HCT116 (cell line): ENCODE measurements at regions not wholly inside any gene's neighbourhood (a gene's known extent, or its start where the extent isn't known, plus 50 kb on each side); places are given as distances from the start of the nearest gene placed in this dataset.

Experiments
- ATAC-seq: fragments of 200-7000 bp; cut with Tn5 transposase; 2 replicates; pipeline ENCODE4 v1.9.1; 2020; ENCODE audit warnings: mild to moderate bottlenecking, moderate library complexity
- BruUV-seq: library from RNA; stranded (reverse); fragments of 400-500 nt; replicated peaks from 2 replicates; lab custom pipeline; 2021; lab: Mats Ljungman, UMichigan
- CTCF ChIA-PET: fragments of 300-600 bp; sonication (Branson Sonifier 250); formaldehyde crosslinking; loops from one replicate; lab custom pipeline; 2021; ENCODE audit warnings: antibody characterized with exemption; lab: Charles Lee
- POLR2A ChIA-PET: fragments of 300-600, 350-600 bp; sonication (Branson Sonifier 250); formaldehyde crosslinking; loops from one replicate; lab custom pipeline; 2021; ENCODE audit warnings: antibody characterized with exemption; lab: Charles Lee
- RAD21 ChIA-PET, 2 experiments: fragments of 300-600 bp; sonication (Branson Sonifier 250); formaldehyde crosslinking; loops; one replicate each; lab custom pipeline; 2023; ENCODE audit warnings: low total read pairs in 2 of 2; ENCODE audit not compliant: uncharacterized antibody in 2 of 2, unreplicated experiment in 2 of 2, low non-redundant PET in 1 of 2; lab: Charles Lee
- DNase-seq: peaks from one replicate; pipeline ENCODE4 v3.0.0-alpha.2; 2010; ENCODE audit warnings: low read depth, low spot score
- H2AFZ ChIP-seq: fragments of 200-600 bp; shearing (Covaris generic), sonication (generic); 2 replicates; pipeline ENCODE4 v1.6.1; 2017; ENCODE audit warnings: low read depth, mixed run types, mixed read lengths, antibody characterized with exemption, low read length; ENCODE audit not compliant: poor library complexity, severe bottlenecking
- H3K27ac ChIP-seq: 2 replicates; pipeline ENCODE4 v1.5.1; 2012; ENCODE audit warnings: low read depth, low read length
- H3K27me3 ChIP-seq: fragments of 200-600 bp; sonication (generic); 2 replicates; pipeline ENCODE4 v1.6.1; 2016; ENCODE audit warnings: mixed run types, low read length, mixed read lengths; ENCODE audit not compliant: insufficient read depth
- H3K36me3 ChIP-seq, 2 experiments: fragments of 200-500 bp in 1 of 2; fragments of 200-600 bp in 1 of 2; sonication (Bioruptor generic) in 1 of 2; sonication (generic) in 1 of 2; 2 replicates each; pipeline versions ENCODE4 v1.5.1 to v1.6.1; 2014 to 2016; ENCODE audit warnings: low read length in 2 of 2, inconsistent platforms in 1 of 2, mixed read lengths in 1 of 2, mixed run types in 1 of 2; ENCODE audit not compliant: insufficient read depth in 2 of 2, control insufficient read depth in 1 of 2
- H3K4me1 ChIP-seq, 2 experiments: fragments of 200-600 bp in 1 of 2; sonication (generic) in 1 of 2; 2 replicates each; pipeline versions ENCODE4 v1.5.1 to v1.6.1; 2012 to 2017; ENCODE audit warnings: low read length in 2 of 2, inconsistent platforms in 1 of 2, mild to moderate bottlenecking in 1 of 2, mixed read lengths in 1 of 2, mixed run types in 1 of 2, moderate library complexity in 1 of 2; ENCODE audit not compliant: insufficient read depth in 2 of 2, control insufficient read depth in 1 of 2
- H3K4me2 ChIP-seq: fragments of 200-600 bp; sonication (generic); 2 replicates; pipeline ENCODE4 v1.6.1; 2017; ENCODE audit warnings: mixed run types, low read length, mixed read lengths
- H3K4me3 ChIP-seq, 2 experiments: fragments of 200-600 bp in 1 of 2; sonication (generic) in 1 of 2; replicated peaks in 1 of 2; 2 replicates each; pipeline ENCODE4 v1.5.1; 2011 to 2016; ENCODE audit warnings: low read length in 2 of 2, control low read depth in 1 of 2, low read depth in 1 of 2, mild to moderate bottlenecking in 1 of 2, mixed read lengths in 1 of 2, mixed run types in 1 of 2
- H3K79me2 ChIP-seq: fragments of 200-600 bp; sonication (generic); 2 replicates; pipeline ENCODE4 v1.6.1; 2017; ENCODE audit warnings: mild to moderate bottlenecking, mixed run types, low read length, moderate library complexity, mixed read lengths; ENCODE audit not compliant: insufficient read depth
- H3K9ac ChIP-seq: fragments of 200-600 bp; sonication (generic); 2 replicates; pipeline ENCODE4 v1.6.1; 2016; ENCODE audit warnings: low read length, mixed read lengths
- H3K9me2 ChIP-seq: fragments of 200-600 bp; sonication (generic), shearing (Covaris generic); 2 replicates; pipeline ENCODE4 v1.6.1; 2017; ENCODE audit warnings: mixed run types, mild to moderate bottlenecking, moderate library complexity; ENCODE audit not compliant: insufficient read depth
- H3K9me3 ChIP-seq, 2 experiments: fragments of 200-500 bp in 1 of 2; fragments of 200-600 bp in 1 of 2; sonication (Bioruptor generic) in 1 of 2; sonication (generic) in 1 of 2; 2 replicates each; pipeline ENCODE4 v1.6.1; 2014 to 2017; ENCODE audit warnings: low read length in 2 of 2, mixed read lengths in 2 of 2, inconsistent platforms in 1 of 2, low read depth in 1 of 2, mild to moderate bottlenecking in 1 of 2, mixed run types in 1 of 2, moderate library complexity in 1 of 2; ENCODE audit not compliant: control insufficient read depth in 1 of 2, insufficient read depth in 1 of 2
- H4K20me1 ChIP-seq: fragments of 200-600 bp; sonication (generic), shearing (Covaris generic); 2 replicates; pipeline ENCODE4 v1.6.1; 2017; ENCODE audit warnings: mixed run types, mild to moderate bottlenecking, moderate library complexity; ENCODE audit not compliant: insufficient read depth
- CBX3 ChIP-seq: IDR thresholded peaks from 2 replicates; pipeline ENCODE4 v1.6.1; 2012; ENCODE audit warnings: low read depth
- CEBPB ChIP-seq: IDR thresholded peaks from 2 replicates; pipeline ENCODE4 v1.6.1; 2012; ENCODE audit warnings: low read depth
- CTCF ChIP-seq, 3 experiments: fragments of 200-600 bp in 1 of 3; sonication (generic) in 1 of 3; IDR thresholded peaks in 2 of 3; conservative IDR thresholded peaks in 1 of 3; 2 replicates each; pipeline ENCODE4 v1.5.1; 2012 to 2017; ENCODE audit warnings: low read depth in 2 of 3, low read length in 2 of 3, antibody characterized with exemption in 1 of 3, borderline replicate concordance in 1 of 3, control low read depth in 1 of 3, mild to moderate bottlenecking in 1 of 3, mixed read lengths in 1 of 3, mixed run types in 1 of 3, moderate library complexity in 1 of 3; ENCODE audit not compliant: insufficient read depth in 1 of 3
- EGR1 ChIP-seq: IDR thresholded peaks from 2 replicates; pipeline ENCODE4 v1.6.1; 2012; ENCODE audit warnings: low read depth
- EZH2 ChIP-seq: fragments of 200-600 bp; sonication (generic); IDR thresholded peaks from 2 replicates; pipeline ENCODE4 v1.6.1; 2017; ENCODE audit warnings: antibody characterized with exemption, mixed run types
- FOSL1 ChIP-seq: IDR thresholded peaks from 2 replicates; pipeline ENCODE4 v1.6.1; 2012; ENCODE audit warnings: low read depth
- POLR2A ChIP-seq: IDR thresholded peaks from 2 replicates; pipeline ENCODE4 v1.7.0; 2011; ENCODE audit warnings: borderline replicate concordance; ENCODE audit not compliant: insufficient read depth, insufficient read length; ENCODE audit errors: extremely low read depth
- POLR2AphosphoS5 ChIP-seq: IDR thresholded peaks from 2 replicates; pipeline ENCODE4 v1.6.1; 2011; ENCODE audit warnings: mild to moderate bottlenecking, low read depth, low read length, moderate library complexity
- RAD21 ChIP-seq: IDR thresholded peaks from 2 replicates; pipeline ENCODE4 v1.6.1; 2012; ENCODE audit warnings: low read depth, mild to moderate bottlenecking
- SIN3A ChIP-seq: IDR thresholded peaks from 2 replicates; pipeline ENCODE4 v1.6.1; 2012; ENCODE audit warnings: low read depth
- SP1 ChIP-seq: IDR thresholded peaks from 2 replicates; pipeline ENCODE4 v1.6.1; 2012; ENCODE audit warnings: low read depth
- SRF ChIP-seq: IDR thresholded peaks from 2 replicates; pipeline ENCODE4 v1.6.1; 2012; ENCODE audit warnings: low read depth
- YY1 ChIP-seq: IDR thresholded peaks from 2 replicates; pipeline ENCODE4 v1.6.1; 2011; ENCODE audit warnings: low read length, low read depth, moderate library complexity, mild to moderate bottlenecking; ENCODE audit not compliant: insufficient replicate concordance; ENCODE audit errors: extremely low read depth
- intact Hi-C: fragments of 100-400 bp; cut with micrococcal nuclease; formaldehyde crosslinking; loops from 2 replicates; pipeline ENCODE4 v1.10.0; 2022
- TF ChIP-seq, protein P1 (sequence below): IDR thresholded peaks from 2 replicates; pipeline ENCODE4 v1.6.1; 2012; ENCODE audit warnings: low read depth
- TF ChIP-seq, protein P2 (sequence below): IDR thresholded peaks from 2 replicates; pipeline ENCODE4 v1.6.1; 2012
- TF ChIP-seq, protein P3 (sequence below): IDR thresholded peaks from 2 replicates; pipeline ENCODE4 v1.6.1; 2011; ENCODE audit warnings: mild to moderate bottlenecking, low read length, moderate library complexity; ENCODE audit not compliant: insufficient replicate concordance; ENCODE audit errors: extremely low read depth

GRCh38 chr6:67680297-67680932 lies 954.7 kb upstream of the ADGRB3 start:
- H3K36me3 ChIP-seq = no peaks in the 10 kb centered on the region

More at GRCh38 chr6:67680297-67680932, 954.7 kb upstream of the ADGRB3 start:
- ChIA-PET RAD21 (no interaction called here), CTCF (no interaction called here), POLR2A (no interaction called here)
- no peak overlapping the region for H2AFZ ChIP-seq
- DNase-seq (no peak), ATAC-seq (no peak)
- H3K4me2 ChIP-seq = no peak overlapping the region
- peaks cover 10 to 13% of the 10 kb centered on the region in 2 experiments; a peak in 2 of 4 replicates for H3K9me3 ChIP-seq
- H3K9ac ChIP-seq = no peak overlapping the region
- BruUV-seq = no TSS peak
- no peak overlapping the region for H3K4me3 ChIP-seq
- no peaks in the 10 kb centered on the region for H4K20me1 ChIP-seq
- H3K79me2 ChIP-seq = no peaks in the 10 kb centered on the region
- H3K27ac ChIP-seq = no peak overlapping the region
- H3K9me2 ChIP-seq = no peaks in the 10 kb centered on the region
- H3K4me1 ChIP-seq = no peaks in the 10 kb centered on the region
- H3K27me3 ChIP-seq = no peaks in the 10 kb centered on the region
- intact Hi-C loops = no loop called here
- TF ChIP-seq CEBPB = no peak
- TF ChIP-seq FOSL1 = no peak
- TF ChIP-seq, protein P1, sequence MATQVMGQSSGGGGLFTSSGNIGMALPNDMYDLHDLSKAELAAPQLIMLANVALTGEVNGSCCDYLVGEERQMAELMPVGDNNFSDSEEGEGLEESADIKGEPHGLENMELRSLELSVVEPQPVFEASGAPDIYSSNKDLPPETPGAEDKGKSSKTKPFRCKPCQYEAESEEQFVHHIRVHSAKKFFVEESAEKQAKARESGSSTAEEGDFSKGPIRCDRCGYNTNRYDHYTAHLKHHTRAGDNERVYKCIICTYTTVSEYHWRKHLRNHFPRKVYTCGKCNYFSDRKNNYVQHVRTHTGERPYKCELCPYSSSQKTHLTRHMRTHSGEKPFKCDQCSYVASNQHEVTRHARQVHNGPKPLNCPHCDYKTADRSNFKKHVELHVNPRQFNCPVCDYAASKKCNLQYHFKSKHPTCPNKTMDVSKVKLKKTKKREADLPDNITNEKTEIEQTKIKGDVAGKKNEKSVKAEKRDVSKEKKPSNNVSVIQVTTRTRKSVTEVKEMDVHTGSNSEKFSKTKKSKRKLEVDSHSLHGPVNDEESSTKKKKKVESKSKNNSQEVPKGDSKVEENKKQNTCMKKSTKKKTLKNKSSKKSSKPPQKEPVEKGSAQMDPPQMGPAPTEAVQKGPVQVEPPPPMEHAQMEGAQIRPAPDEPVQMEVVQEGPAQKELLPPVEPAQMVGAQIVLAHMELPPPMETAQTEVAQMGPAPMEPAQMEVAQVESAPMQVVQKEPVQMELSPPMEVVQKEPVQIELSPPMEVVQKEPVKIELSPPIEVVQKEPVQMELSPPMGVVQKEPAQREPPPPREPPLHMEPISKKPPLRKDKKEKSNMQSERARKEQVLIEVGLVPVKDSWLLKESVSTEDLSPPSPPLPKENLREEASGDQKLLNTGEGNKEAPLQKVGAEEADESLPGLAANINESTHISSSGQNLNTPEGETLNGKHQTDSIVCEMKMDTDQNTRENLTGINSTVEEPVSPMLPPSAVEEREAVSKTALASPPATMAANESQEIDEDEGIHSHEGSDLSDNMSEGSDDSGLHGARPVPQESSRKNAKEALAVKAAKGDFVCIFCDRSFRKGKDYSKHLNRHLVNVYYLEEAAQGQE = no peak
- no peak for TF ChIP-seq YY1
- TF ChIP-seq POLR2AphosphoS5 = no peak
- TF ChIP-seq CBX3 = no peak
- TF ChIP-seq SIN3A = no peak
- no peak for TF ChIP-seq RAD21
- no peak for TF ChIP-seq CTCF (IDR thresholded peaks at IDR 0.05 in 2 of 3, conservative IDR thresholded peaks at IDR 0.05 in 1 of 3; ENCODE audit: borderline replicate concordance in 1 of 3, insufficient read depth in 1 of 3, low read depth in 2 of 3, low read length in 2 of 3)
- TF ChIP-seq SP1 = no peak
- TF ChIP-seq SRF = no peak
- TF ChIP-seq, protein P2, sequence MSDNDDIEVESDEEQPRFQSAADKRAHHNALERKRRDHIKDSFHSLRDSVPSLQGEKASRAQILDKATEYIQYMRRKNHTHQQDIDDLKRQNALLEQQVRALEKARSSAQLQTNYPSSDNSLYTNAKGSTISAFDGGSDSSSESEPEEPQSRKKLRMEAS = no peak
- TF ChIP-seq, protein P3, sequence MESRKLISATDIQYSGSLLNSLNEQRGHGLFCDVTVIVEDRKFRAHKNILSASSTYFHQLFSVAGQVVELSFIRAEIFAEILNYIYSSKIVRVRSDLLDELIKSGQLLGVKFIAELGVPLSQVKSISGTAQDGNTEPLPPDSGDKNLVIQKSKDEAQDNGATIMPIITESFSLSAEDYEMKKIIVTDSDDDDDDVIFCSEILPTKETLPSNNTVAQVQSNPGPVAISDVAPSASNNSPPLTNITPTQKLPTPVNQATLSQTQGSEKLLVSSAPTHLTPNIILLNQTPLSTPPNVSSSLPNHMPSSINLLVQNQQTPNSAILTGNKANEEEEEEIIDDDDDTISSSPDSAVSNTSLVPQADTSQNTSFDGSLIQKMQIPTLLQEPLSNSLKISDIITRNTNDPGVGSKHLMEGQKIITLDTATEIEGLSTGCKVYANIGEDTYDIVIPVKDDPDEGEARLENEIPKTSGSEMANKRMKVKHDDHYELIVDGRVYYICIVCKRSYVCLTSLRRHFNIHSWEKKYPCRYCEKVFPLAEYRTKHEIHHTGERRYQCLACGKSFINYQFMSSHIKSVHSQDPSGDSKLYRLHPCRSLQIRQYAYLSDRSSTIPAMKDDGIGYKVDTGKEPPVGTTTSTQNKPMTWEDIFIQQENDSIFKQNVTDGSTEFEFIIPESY = no peak
- no peak for TF ChIP-seq EGR1
- TF ChIP-seq EZH2 = no peak
- no peak for TF ChIP-seq POLR2A
